ENCODE measurements at regions not wholly inside any gene's neighbourhood (a gene's known extent, or its start where the extent isn't known, plus 50 kb on each side); places are given as distances from the start of the nearest gene placed in this dataset.

DNA sequence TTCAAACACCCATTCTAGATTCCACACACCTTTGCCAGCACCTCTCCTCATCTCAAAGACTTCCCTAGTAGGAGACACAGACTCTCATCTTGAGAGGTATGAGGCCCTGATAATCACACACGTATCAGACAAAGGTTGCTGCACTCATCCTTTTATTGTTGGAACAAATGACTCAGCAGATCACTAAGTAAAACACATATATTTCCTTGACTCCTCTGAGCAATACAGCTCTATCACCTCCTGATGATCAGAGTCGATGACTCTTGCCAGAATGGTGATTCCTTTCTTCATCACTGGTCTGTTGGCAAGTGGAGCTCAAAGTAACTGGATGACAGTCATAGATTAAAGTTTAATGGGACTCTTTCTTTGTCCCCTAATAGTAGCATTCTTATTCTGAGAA is 1049.2 kb upstream of the ZEB2 start:
- H3K27me3 ChIP-seq = no peaks in the 10 kb centered on the region
- TF ChIP-seq, protein P1, sequence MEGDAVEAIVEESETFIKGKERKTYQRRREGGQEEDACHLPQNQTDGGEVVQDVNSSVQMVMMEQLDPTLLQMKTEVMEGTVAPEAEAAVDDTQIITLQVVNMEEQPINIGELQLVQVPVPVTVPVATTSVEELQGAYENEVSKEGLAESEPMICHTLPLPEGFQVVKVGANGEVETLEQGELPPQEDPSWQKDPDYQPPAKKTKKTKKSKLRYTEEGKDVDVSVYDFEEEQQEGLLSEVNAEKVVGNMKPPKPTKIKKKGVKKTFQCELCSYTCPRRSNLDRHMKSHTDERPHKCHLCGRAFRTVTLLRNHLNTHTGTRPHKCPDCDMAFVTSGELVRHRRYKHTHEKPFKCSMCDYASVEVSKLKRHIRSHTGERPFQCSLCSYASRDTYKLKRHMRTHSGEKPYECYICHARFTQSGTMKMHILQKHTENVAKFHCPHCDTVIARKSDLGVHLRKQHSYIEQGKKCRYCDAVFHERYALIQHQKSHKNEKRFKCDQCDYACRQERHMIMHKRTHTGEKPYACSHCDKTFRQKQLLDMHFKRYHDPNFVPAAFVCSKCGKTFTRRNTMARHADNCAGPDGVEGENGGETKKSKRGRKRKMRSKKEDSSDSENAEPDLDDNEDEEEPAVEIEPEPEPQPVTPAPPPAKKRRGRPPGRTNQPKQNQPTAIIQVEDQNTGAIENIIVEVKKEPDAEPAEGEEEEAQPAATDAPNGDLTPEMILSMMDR (IDR thresholded peaks at IDR 0.05) = no peak
- no peak for TF ChIP-seq POLR2A (IDR thresholded peaks at IDR 0.05)
- TF ChIP-seq POLR2AphosphoS5 (IDR thresholded peaks at IDR 0.05) = no peak
- intact Hi-C loops (cut with DNase I; ENCODE audit: low total_unique reads) = no loop called here
- H3K9me3 ChIP-seq = no peaks in the 10 kb centered on the region
- H3K4me3 ChIP-seq = no peak overlapping the region
- H3K27ac ChIP-seq = no peak overlapping the region
- H3K4me1 ChIP-seq = no peaks in the 10 kb centered on the region
- no peak for DNase-seq (ENCODE audit: low spot score in 2 of 2)
- no peaks in the 10 kb centered on the region for H3K36me3 ChIP-seq

DNA sequence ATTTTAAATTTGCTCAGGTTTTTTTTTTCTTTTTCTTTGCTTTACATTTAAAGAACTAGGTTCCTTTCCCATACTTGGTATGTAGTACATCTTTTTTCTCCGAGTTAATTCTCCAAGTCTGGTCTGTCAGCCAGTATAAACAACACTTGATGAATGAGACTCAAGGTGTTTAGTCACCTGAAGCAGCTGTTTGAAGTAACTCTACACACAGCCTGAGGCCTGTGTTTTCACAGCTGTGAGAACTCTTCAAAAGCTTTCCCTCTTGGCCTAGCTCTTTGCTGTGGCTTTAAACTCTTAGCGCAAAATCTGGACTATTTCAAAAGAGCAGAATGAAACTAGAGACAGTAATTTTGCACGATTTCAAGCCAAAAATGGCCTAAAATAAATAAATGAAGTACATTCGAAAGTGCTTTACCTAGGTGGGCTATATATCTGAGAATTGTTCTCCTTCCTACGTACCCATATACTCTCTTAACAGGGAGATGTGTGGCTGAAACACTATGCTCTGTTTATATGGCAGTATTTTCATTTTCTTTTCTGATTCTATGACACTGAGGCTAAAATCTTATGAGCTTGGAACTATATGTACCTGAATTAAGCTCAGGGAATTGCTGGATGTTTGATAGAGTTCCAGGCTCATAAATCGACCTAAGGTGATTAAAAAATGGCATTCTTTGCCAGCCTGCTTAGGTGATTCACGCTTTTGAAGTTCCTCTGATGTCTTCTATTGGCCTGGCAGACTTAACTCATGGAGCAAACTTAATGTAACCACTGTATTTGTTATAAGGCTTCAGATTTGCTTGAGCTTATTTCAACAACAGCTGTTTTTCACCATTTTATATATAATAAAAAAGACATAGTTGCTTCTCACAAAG is 1044.1 kb upstream of the ZEB2 start:
- no peaks in the 10 kb centered on the region for H3K27me3 ChIP-seq
- H3K4me3 ChIP-seq = no peak overlapping the region
- no peaks in the 10 kb centered on the region for H3K4me1 ChIP-seq
- no peaks in the 10 kb centered on the region for H3K9me3 ChIP-seq
- H3K27ac ChIP-seq = no peak overlapping the region
- no peak for TF ChIP-seq POLR2A (IDR thresholded peaks at IDR 0.05)
- no peak for TF ChIP-seq POLR2AphosphoS5 (IDR thresholded peaks at IDR 0.05)
- TF ChIP-seq, protein P1 (IDR thresholded peaks at IDR 0.05) = no peak
- no peak for DNase-seq (ENCODE audit: low spot score in 2 of 2)
- intact Hi-C loops (cut with DNase I; ENCODE audit: low total_unique reads) = no loop called here
- H3K36me3 ChIP-seq = no peaks in the 10 kb centered on the region

DNA sequence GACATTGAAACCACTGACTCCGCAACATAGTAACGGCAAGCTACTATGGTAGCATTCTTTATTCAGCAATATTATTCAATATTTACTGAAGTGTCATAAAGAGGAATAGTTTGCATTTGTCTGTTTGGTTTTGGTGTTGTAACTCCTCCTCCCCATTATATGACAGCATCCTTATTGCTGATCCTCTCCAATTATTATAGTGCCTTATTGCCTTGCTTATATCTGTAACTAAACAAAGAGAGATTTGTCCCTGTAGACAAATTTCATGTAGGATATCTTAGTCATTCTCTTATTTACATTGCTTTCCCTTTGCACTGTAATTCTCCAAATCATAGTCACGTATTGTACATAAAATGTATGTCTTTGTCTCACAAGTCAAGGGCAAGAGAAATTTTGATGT is 1041.2 kb upstream of the ZEB2 start:
- Histone ChIP-seq H3K36me3 (no peaks in the 10 kb centered on the region), H3K9me3 (no peaks in the 10 kb centered on the region), H3K4me1 (no peaks in the 10 kb centered on the region), H3K27me3 (no peaks in the 10 kb centered on the region), H3K4me3 (no peak overlapping the region), H3K27ac (no peak overlapping the region)
- TF ChIP-seq, protein P1 (IDR thresholded peaks at IDR 0.05) = no peak
- TF ChIP-seq POLR2AphosphoS5 (IDR thresholded peaks at IDR 0.05) (no peak), POLR2A (IDR thresholded peaks at IDR 0.05) (no peak)
- intact Hi-C loops (cut with DNase I; ENCODE audit: low total_unique reads) = no loop called here
- DNase-seq (ENCODE audit: low spot score in 2 of 2) = no peak

DNA sequence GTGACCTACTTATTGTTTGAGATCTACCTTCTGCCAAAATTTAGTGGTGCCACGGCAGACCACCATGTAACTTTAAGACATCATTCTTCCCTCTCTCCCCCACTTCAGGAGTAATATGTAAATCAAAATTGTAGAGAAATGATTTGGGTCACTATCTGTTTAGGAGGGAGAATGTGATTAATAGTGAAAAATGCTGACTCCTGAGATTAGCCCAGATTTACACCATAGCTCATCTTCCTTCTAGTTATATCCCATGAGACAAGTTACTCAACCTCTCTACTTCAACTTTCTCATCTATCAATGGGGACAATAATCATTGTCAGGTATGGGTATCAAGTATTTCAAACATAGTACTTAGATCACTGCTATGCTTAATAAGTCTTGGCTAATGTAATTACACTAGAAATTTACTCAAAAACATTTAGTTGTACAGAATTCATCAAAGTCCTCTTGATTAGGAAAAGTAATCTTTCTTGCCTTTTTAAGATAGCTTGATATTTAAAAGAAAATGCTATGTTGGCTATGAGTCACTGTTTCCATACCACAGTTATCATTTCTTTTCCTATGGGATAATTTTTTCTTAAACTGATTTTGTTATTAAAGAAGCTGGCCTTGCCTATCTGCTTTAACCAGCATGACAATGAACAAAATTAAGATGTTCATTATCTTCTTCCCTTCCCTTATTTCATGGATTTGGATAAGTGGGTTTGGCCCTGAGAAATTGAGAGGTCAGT is 1038.9 kb upstream of the ZEB2 start:
- no peak overlapping the region for H3K27ac ChIP-seq
- no peaks in the 10 kb centered on the region for H3K36me3 ChIP-seq
- no peaks in the 10 kb centered on the region for H3K27me3 ChIP-seq
- no peak for TF ChIP-seq POLR2A (IDR thresholded peaks at IDR 0.05)
- TF ChIP-seq, protein P1 (IDR thresholded peaks at IDR 0.05) = no peak
- TF ChIP-seq POLR2AphosphoS5 (IDR thresholded peaks at IDR 0.05) = no peak
- H3K9me3 ChIP-seq = no peaks in the 10 kb centered on the region
- intact Hi-C loops (cut with DNase I; ENCODE audit: low total_unique reads) = no loop called here
- H3K4me3 ChIP-seq = no peak overlapping the region
- no peak for DNase-seq (ENCODE audit: low spot score in 2 of 2)
- no peaks in the 10 kb centered on the region for H3K4me1 ChIP-seq

DNA sequence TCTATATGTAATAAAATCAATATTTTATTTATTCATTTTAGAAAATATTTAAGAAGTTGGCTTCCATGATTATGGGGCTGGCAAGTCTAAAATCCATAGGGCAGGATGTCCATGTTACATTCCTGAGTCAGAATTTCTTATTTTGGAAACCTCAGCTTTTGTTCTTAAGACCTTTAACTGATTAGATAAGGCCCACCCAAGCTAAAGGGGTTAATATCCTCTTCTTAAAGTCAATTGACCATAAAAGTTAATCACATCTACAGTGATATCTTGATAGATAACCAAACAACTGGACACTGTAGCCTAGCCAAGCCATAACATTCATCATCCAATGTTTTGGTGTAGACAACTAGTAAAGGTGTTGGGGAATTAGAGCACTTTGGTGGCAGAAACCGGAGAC is 1035.4 kb upstream of the ZEB2 start:
- no peaks in the 10 kb centered on the region for H3K9me3 ChIP-seq

More for the DNA sequence above, 1035.4 kb upstream of the ZEB2 start:
- H3K4me3 ChIP-seq = no peak overlapping the region
- H3K4me1 ChIP-seq = no peaks in the 10 kb centered on the region
- H3K27ac ChIP-seq = no peak overlapping the region
- intact Hi-C loops (cut with DNase I; ENCODE audit: low total_unique reads) = no loop called here
- no peak for TF ChIP-seq POLR2A (IDR thresholded peaks at IDR 0.05)
- TF ChIP-seq, protein P1 (IDR thresholded peaks at IDR 0.05) = no peak
- no peaks in the 10 kb centered on the region for H3K27me3 ChIP-seq
- no peaks in the 10 kb centered on the region for H3K36me3 ChIP-seq
- no peak for DNase-seq (ENCODE audit: low spot score in 2 of 2)
